ENCODE measurements at regions not wholly inside any gene's neighbourhood (a gene's known extent, or its start where the extent isn't known, plus 50 kb on each side); places are given as distances from the start of the nearest gene placed in this dataset.

- H3K4me2 ChIP-seq (ENCODE audit: low read length): no peak overlapping the region
- BruUV-seq (replicated peaks): no TSS peak
- no peaks in the 10 kb centered on the region for H3K36me3 ChIP-seq (ENCODE audit: insufficient read depth, low read length)
- POLR2A ChIA-PET: no interaction called here
- no peaks in the 10 kb centered on the region for H3K9me3 ChIP-seq (ENCODE audit: low read length)
- no peak overlapping the region for H2AFZ ChIP-seq (ENCODE audit: low read length)
- CTCF ChIA-PET (ENCODE audit: unreplicated experiment): no interaction called here
- DNase-seq (ENCODE audit: low spot score): no peak
- TF ChIP-seq CTCF (conservative IDR thresholded peaks at IDR 0.05; ENCODE audit: low read length) (no peak), EZH2phosphoT487 (IDR thresholded peaks at IDR 0.05; ENCODE audit: borderline replicate concordance, low read depth, low read length) (no peak)
- H3K79me2 ChIP-seq (ENCODE audit: insufficient read depth, low read depth, low read length): no peaks in the 10 kb centered on the region
- no peaks in the 10 kb centered on the region for H3K4me1 ChIP-seq (ENCODE audit: insufficient read depth, low read length, poor library complexity, severe bottlenecking)
- intact Hi-C loops (cut with micrococcal nuclease; ENCODE audit: unreplicated experiment): no loop called here
- H4K20me1 ChIP-seq (ENCODE audit: insufficient read depth, low read length): no peaks in the 10 kb centered on the region
- no peaks in the 10 kb centered on the region for H3K9me2 ChIP-seq (ENCODE audit: insufficient read depth, low read length)
- no peak overlapping the region for H3K27ac ChIP-seq (ENCODE audit: low read depth, low read length, poor library complexity, severe bottlenecking)
- H3K4me3 ChIP-seq (ENCODE audit: low read depth, low read length, poor library complexity, severe bottlenecking): no peak overlapping the region
These were observed 162.4 kb upstream of the FSCB start for GRCh38 chr14:44669496-44669895.

- TF ChIP-seq CTCF (conservative IDR thresholded peaks at IDR 0.05; ENCODE audit: low read length) (no peak), EZH2phosphoT487 (IDR thresholded peaks at IDR 0.05; ENCODE audit: borderline replicate concordance, low read depth, low read length) (no peak)
- H3K4me3 ChIP-seq (ENCODE audit: low read depth, low read length, poor library complexity, severe bottlenecking): no peak overlapping the region
- H3K79me2 ChIP-seq (ENCODE audit: insufficient read depth, low read depth, low read length): no peaks in the 10 kb centered on the region
- no peak overlapping the region for H3K4me2 ChIP-seq (ENCODE audit: low read length)
- no TSS peak for BruUV-seq (replicated peaks)
- POLR2A ChIA-PET: no interaction called here
- H3K9me3 ChIP-seq (ENCODE audit: low read length): no peaks in the 10 kb centered on the region
- DNase-seq (ENCODE audit: low spot score): no peak
- no peak overlapping the region for H2AFZ ChIP-seq (ENCODE audit: low read length)
- CTCF ChIA-PET (ENCODE audit: unreplicated experiment): no interaction called here
- intact Hi-C loops (cut with micrococcal nuclease; ENCODE audit: unreplicated experiment): no loop called here
- H3K9me2 ChIP-seq (ENCODE audit: insufficient read depth, low read length): no peaks in the 10 kb centered on the region
- no peak overlapping the region for H3K27ac ChIP-seq (ENCODE audit: low read depth, low read length, poor library complexity, severe bottlenecking)
- H3K4me1 ChIP-seq (ENCODE audit: insufficient read depth, low read length, poor library complexity, severe bottlenecking): no peaks in the 10 kb centered on the region
- no peaks in the 10 kb centered on the region for H4K20me1 ChIP-seq (ENCODE audit: insufficient read depth, low read length)
- no peaks in the 10 kb centered on the region for H3K36me3 ChIP-seq (ENCODE audit: insufficient read depth, low read length)
These were observed 156.1 kb upstream of the FSCB start for GRCh38 chr14:44663136-44663535.

- intact Hi-C loops (cut with micrococcal nuclease; ENCODE audit: unreplicated experiment): no loop called here
- H3K9me2 ChIP-seq (ENCODE audit: insufficient read depth, low read length): no peaks in the 10 kb centered on the region
- ChIA-PET CTCF (ENCODE audit: unreplicated experiment) (no interaction called here), POLR2A (no interaction called here)
- H3K4me2 ChIP-seq (ENCODE audit: low read length): no peak overlapping the region
- no peaks in the 10 kb centered on the region for H4K20me1 ChIP-seq (ENCODE audit: insufficient read depth, low read length)
- DNase-seq (ENCODE audit: low spot score): no peak
- no TSS peak for BruUV-seq (replicated peaks)
- H2AFZ ChIP-seq (ENCODE audit: low read length): no peak overlapping the region
- H3K27ac ChIP-seq (ENCODE audit: low read depth, low read length, poor library complexity, severe bottlenecking): no peak overlapping the region
- H3K4me1 ChIP-seq (ENCODE audit: insufficient read depth, low read length, poor library complexity, severe bottlenecking): no peaks in the 10 kb centered on the region
- TF ChIP-seq CTCF (conservative IDR thresholded peaks at IDR 0.05; ENCODE audit: low read length) (no peak), EZH2phosphoT487 (IDR thresholded peaks at IDR 0.05; ENCODE audit: borderline replicate concordance, low read depth, low read length) (no peak)
- no peaks in the 10 kb centered on the region for H3K9me3 ChIP-seq (ENCODE audit: low read length)
- H3K79me2 ChIP-seq (ENCODE audit: insufficient read depth, low read depth, low read length): no peaks in the 10 kb centered on the region
- H3K4me3 ChIP-seq (ENCODE audit: low read depth, low read length, poor library complexity, severe bottlenecking): no peak overlapping the region
- H3K36me3 ChIP-seq (ENCODE audit: insufficient read depth, low read length): no peaks in the 10 kb centered on the region
These were observed 155.3 kb upstream of the FSCB start for GRCh38 chr14:44662250-44662891.

Measured in OCI-LY7 (cell line).